HG03025 (cell line): ENCODE measurements at regions not wholly inside any gene's neighbourhood (a gene's known extent, or its start where the extent isn't known, plus 50 kb on each side); places are given as distances from the start of the nearest gene placed in this dataset.
"Not testable (repeated sequence)": the region's sequence is repeated elsewhere in the genome, so short reads cannot be mapped to it uniquely, and the experiment has no call there.

Experiments
- ATAC-seq: cut with Tn5 transposase; IDR thresholded peaks from one replicate; pipeline ENCODE4 v1.9.1; 2021; ENCODE audit warnings: mild to moderate bottlenecking, moderate library complexity; ENCODE audit not compliant: unreplicated experiment, low FRiP score

DNA sequence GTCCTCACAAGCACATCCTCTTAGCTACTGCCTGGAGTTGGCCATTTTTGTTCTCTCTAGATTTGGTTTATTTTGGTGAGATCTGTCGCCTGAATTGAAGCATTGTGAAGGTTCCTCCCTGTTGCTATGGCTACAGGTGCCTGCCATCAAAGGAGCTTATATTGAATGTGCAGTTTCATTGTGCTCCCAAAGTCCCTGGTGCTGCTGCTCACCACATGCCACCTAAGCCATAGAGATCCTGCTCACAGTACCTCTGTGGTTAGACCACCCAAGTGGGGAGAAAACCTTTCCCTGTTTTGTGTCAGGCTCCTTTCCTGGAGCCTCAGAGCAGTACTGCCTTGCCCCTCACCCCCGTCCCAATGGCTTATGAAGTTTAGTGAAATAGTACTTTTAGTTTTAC, 383.4 kb downstream of the TMEM38B start:
- no peak for ATAC-seq

DNA sequence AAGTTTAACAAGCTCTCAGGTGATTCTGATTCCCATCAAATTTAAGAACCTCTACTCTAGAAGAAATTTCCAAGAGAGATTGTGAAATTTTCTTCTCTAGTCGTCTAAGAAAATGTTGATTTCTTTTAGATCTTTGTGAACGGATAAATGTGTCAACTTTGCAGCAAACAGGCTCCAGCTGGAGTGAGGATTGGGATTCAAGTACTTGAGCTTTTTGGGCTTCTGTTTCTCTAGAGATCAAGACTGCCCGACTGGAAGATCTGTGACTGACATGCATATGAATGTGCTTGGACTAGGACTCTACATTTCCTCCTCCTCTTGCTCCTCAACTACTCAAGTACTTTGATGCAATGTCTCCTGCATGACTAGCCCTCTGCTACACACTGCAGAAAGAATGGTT, 388.3 kb downstream of the TMEM38B start:
- no peak for ATAC-seq

DNA sequence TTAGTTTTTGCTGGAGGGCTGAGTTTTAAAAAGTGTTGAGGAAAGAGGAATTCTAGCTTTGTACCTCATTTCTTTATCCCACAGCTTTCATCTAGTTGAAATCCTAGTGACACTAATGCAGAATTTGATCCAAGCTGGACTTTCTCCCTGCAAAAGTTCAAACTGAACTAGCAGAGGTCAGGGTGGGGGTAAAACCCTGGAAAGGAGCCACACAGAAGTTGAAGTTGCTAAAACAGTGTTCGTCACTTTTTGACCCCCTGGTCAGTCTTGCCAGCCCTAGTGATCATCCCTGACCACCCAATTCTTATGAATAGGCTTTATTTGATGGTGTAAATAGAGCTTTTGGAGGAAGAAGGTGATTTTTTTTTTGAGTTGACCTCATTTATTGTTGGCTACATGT, 390.4 kb downstream of the TMEM38B start:
- no peak for ATAC-seq

DNA sequence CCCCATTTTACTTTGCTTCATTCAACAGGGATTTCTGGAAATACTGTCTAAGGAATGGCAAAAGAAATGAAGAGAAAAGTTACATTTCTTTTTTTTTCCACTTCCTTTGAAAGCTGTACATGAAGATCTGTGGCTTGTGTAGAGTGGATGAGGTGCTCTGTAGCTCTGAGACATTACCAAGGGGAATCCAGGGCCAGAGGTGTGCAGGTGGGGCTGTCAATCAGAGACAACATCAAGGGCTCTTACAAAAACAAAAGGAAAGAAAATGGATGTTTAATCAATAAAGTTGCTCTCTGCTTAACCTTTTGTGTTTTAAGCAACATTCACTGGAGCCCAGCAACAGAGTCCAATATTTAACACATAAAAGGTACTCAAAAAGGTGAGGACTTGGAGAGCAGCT, 391.1 kb downstream of the TMEM38B start:
- no peak for ATAC-seq

DNA sequence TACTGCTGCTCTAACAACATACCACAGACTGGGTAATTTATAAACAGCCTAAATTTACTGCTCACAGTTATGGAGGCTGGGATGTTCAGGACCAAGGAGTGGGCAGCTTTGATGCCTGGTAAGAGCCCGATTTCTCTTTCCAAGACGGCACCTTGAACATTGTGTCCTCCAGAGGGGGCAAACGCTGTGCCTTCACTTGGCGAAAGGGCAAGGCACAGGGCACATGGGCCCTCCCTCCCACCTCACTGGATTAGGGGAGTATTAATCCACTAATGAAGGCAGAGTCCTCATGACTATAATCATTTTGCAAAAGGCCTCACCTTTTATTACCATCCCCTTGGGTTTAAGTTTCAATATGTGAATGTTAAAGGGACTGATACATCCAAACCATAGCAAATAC, 397.7 kb downstream of the TMEM38B start:
- no peak for ATAC-seq

DNA sequence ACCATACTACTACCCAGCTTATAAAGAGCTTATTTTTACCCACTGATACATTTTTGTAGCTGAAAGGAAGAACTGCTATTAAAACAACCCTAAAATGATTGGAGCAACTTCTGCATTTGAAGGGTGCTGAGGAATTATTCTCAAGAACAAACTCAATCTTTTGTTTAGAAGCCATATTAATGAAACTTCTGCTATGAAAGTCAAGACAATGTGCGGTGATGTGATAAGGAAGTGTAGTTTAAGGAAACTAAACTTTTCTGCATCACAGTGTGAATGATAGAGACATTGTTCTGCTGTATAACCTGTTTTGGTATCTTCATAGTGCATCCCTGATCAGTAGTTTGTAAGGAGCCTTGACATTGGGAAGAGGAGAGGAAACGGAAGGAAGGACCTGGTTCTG, 408.5 kb downstream of the TMEM38B start:
- ATAC-seq: no peak

DNA sequence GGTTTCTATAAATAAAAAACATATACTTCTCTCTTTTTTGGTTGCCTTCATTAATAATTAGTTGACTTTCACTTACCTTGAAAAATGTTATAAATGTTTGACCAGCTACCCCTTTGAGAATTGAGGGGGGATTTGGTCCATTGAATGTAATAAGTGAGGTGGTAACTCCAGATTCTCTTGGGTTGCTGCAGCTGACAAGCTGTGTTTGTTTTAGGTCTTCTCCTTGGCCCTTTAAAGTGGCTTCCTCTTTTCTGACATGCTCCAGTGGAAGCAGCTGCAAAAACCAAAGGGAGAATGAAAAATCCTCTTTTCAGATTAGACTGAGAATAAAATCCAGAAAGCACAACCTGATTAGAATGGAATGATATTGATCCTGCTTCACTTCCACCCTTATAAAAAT, 410.5 kb downstream of the TMEM38B start:
- ATAC-seq: no peak

DNA sequence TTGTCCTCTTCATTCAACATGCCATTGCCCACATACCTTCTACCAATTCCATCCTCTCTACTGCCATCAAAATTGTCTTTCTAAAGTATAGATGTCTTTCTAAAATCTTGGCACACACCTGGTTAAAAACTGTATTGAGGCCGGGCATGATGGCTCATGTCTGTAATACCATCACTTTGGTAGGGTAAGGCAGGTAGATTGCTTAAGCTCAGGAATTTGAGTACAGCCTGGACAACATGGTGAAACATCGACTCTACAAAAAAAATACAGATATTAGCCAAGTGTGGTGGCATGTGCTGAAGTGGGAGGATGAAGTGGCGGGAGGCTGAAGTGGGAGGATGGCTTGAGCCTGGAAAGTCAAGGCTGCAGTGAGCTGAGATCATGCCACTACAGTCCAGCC, 412.1 kb downstream of the TMEM38B start:
- no peak for ATAC-seq

DNA sequence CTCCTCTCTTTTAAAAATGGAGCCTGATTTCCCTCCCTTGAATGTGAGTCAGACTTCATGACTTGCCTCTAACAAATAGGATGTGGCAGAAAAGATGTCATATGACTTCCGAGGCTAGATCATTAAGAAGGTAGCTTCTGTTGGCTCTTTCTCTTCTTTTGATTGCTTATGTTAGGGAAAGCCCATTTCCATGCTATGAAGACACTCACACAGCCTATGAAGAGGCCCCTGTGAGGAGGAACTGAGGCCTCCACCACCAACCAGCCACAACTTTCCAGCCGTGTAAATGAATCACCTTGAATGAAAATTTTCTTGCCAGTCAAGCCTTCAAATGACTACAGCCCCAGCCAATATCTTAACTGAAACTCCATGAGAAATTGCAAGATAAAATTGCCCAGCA, 413.4 kb downstream of the TMEM38B start:
- ATAC-seq: no peak

DNA sequence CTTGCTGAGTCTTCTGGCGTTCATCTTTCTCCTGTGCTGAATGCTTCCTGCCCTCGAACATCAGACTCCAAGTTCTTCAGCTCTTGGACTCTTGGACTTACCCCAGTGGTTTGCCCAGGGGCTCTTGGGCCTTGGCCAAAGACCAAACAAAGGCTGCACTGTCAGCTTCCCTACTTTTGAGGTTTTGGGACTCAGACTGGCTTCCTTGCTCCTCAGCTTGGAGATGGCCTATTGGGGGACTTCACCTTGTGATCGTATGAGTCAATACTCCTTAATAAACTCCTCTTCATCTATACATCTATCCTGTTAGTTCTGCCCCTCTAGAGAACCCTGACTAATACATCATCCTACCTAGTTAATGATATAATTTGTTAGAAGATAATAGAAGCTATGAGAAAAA, 415.4 kb downstream of the TMEM38B start:
- not testable (repeated sequence) for ATAC-seq

DNA sequence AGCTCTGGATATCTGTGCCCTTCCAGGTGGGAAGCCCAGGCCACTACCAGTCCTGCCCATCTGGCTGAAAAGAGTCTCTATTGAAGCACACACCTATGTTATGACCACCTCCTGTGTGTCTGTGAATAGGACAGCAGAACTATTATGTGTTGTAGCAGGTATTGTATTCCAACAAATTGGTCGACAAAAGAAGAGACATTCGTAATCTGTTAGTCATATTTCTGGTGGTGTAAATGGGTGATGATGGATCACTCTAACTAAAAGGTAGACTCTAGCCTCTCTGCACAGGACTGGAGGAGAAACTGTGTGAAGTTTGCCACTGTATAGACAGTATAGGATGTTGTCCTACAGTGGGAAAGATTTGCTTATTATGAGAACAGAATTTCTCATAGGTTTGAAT, 416.1 kb downstream of the TMEM38B start:
- ATAC-seq: no peak

DNA sequence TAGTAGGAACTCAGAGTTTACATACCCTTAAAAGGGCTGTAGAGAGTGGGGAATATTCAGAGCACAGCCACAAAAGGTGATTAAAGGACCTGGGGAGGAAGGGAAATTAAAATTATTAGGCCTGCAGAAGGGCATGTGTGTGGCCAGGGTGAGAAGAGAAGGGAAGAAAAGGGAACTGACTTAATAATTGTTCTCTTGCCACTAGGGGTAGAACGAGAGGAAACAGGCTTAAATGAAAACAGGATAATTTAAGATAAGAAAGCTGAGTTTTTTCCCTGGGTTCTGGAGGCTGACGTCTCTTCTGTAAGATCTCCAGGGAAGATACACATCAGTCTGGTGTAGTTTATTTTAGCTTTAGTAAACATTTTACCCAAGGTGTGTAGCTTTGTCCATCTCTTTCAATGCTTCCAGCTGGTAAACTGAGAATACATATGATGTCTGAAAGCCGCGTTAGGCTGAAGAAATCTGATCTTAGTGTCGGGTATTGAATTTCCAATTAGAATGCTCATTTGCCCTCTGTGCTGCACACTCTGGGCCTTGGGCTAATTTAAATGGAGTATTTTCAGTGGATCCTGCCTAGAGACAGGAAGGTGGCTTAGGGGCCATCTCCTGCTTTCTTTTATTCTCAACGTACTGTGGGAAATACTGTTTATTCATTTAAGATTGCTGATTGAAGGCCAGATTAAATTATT, 416.8 kb downstream of the TMEM38B start:
- no peak for ATAC-seq

DNA sequence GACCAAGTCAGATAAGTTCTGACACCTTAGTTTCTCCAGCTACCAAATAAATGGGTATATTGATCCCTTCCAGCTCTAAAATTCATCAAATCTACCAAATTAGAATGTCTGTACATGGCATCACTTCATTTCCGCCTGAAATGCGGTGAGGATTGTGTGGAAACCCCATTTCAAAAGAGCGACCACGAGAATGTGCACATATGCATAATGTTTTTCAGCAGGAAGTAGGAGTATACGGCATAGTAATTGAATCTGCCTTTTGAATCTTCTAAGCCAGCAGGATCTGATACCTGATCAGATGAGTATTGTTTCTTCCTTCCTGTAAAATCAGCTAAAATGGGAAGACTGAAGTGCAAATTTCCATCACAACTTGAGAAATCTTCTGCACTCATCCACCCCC, 418.6 kb downstream of the TMEM38B start:
- no peak for ATAC-seq

DNA sequence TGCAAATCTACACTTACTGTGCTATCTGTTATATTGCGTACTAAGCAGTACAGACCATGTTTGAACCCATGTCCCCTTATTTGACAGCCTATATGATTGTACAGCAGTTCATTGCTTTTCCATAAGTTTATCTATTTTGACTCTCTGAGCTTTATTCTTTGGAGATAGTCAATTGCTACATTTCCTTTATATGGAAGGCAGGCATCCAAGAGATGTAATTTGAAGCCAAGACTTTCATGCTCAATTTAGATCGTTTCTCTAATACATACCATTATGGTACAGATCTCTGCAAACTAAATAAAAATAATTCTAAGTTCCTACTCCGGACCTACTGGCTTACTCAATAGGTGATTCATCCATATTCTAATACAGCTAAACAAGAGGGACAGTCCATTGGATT, 424.8 kb downstream of the TMEM38B start:
- no peak for ATAC-seq

DNA sequence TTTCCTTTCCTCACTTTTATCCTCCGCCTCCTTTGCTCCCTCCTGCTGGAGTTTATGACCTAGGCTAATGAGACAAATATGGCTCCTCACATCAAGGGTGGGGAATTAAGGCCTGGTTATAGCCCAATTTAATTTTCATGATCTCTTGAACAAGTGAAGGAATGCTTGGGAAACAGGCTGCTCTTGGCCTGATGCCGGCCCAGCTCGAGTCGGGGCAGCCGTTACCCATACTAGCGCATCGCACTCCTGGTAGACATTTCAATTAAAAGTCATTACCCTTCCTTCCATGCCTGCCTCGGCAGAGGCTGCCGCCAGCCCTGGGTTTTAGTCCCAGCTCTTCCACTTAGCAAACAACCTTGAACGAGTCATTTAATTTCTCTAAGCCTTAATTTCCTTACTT, 425.7 kb downstream of the TMEM38B start:
- ATAC-seq: no peak

DNA sequence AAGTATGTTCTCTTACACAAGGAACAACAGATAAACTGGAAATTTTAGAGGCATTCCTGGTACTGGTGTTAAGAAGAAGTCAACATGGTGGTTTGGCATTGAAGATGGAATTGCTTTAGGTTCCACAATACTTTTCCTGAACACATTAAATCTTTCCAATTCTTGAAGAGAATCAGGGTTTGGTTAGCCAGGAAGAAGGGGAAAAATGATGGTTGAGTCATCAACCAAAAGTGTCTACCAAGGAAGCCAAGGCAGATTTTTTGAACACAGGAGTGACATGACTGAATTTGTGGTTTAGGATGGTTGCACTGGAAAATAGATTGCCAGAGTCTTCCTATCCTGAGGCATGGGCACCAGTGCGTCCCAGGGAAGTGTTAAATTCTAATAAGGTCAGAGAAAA, 433.4 kb downstream of the TMEM38B start:
- no peak for ATAC-seq

DNA sequence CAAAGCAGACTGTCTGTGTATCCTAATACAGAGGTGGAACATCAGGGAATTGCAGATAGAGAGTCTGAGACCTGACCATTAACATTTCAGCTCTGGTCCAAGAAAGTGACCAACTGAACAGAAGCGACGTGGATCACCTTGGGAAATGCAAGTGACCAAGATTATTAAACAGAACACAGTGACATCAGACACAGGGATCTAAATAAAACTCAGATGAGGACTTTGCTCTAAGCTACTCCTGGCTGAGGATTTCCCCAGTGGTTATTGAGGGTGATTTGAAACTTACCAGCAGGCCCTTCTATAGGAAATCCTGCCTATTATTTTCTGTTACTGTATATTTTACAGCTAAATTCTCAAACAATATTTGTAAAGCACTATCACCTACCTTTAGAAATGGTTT, 436.0 kb downstream of the TMEM38B start:
- no peak for ATAC-seq

DNA sequence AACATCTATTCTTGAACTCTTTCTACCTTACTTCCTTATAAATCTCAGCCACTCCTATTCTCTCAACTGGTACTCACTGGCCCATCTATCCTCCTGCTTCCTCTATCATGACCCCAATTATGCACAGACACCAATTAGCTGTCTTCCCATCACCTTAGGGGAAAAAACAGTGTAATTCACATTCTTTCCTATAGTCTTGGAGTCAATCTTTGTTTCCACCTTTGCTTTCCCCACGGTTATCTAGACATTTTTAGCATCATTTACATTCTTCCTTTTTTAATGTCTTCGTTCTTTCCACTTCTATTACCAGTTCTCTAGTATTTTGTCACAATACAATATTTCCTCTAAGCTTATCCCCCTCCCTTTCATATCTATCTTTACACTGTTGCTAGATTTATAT, 449.4 kb downstream of the TMEM38B start:
- no peak for ATAC-seq

DNA sequence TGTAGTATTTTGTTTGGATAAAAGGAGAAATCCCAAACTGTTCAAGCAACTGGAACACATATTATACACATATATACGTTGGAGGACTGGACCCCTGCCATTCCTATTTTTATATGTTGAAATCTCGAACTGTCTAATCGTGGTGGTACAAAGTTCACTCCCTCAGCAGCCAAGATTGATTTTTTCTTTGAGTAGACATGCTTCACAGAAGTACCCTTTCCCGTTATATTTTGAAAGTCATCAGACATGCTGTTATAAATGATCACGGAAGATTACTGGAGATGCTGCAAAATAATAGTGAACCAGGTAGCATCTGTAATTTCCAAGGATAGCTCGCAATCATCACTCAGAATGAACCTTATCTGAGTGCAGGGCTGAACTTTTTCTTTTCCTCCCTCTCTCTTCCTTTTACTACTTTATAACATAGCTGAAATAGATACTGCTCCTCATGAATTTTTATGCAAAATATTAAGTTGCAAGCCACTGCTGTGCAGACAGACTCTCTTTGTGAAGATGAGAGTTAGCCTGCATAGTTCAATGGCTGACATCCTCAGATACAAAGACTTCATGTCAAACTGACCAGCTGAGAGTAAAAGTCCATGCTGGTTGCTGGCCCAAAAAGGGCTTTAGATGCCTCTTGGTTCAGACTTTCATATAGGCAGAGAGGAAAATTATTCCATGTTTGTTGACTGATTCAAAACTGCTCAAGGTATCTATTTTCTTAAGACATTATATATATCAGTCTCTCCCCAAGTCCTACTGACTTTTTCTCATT, 451.9 kb downstream of the TMEM38B start:
- no peak for ATAC-seq

DNA sequence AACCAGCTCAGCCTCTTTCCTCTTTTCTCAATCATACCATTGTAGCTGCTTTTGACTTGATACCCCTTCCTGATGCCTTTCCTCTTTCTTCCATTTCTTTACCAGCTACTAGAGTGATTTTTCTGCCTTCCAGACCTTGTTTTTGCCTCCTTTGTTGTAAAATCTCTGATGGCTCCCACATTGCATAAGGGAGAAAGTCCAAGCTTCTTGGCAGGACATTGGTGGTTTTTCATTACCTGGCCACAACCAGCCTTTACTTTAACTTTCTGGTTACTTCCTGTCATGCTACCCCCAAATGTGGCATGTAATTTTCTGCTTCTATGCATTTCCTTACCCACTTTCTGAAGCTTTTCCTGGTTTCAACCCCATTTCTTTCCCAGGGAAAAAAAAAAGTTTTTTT, 452.5 kb downstream of the TMEM38B start:
- no peak for ATAC-seq

DNA sequence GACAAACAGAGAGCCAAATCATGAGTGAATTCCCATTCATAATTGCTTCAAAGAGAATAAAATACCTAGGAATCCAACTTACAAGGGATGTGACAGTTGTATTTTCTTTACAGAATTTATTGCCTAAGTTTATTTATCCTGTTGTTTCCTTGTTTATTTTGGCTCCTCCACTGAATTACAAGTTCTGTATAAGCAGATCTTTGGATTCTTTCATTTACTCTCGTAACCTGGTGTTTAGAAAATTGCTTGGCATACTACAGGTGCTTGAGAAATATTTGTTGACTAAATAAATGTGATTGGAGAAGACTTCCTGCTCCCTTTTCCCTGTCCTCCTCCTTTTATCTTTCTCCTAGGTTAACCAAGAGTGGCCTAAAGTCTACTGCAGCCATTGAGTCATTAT, 455.6 kb downstream of the TMEM38B start:
- no peak for ATAC-seq

DNA sequence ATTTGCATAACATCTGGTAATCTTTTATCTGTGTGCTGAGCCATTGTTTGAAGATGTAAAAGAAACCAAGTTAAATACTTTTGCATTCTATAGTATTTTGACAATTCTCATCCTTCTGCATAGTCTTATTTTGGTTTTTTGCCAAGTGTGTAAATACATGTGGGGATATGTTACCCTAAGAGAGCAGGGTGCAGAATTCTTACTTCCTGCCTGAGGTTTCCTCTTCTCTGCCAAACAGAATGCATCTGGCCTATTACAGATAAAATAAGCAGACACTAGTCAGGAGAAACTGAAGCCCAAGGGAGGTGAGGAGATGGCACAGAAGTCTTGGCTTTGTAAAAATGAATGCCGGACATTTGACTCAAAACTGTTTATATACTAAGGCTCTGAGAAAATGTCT, 462.1 kb downstream of the TMEM38B start:
- no peak for ATAC-seq
